Hepatocyte (in vitro differentiated cells): ENCODE measurements at regions not wholly inside any gene's neighbourhood (a gene's known extent, or its start where the extent isn't known, plus 50 kb on each side); places are given as distances from the start of the nearest gene placed in this dataset.

Experiments used
- DNase-seq: peaks from one replicate; pipeline ENCODE4 v3.0.0-alpha.2; 2016; ENCODE audit warnings: low spot score
- H2AFZ ChIP-seq: fragments of 200-600 bp; sonication (generic); 2 replicates; pipeline ENCODE4 v1.6.0; 2016; ENCODE audit warnings: antibody characterized with exemption, mild to moderate bottlenecking
- H3K27ac ChIP-seq: fragments of 200-600 bp; sonication (generic); 2 replicates; pipeline ENCODE4 v1.5.1; 2016; ENCODE audit warnings: mild to moderate bottlenecking
- H3K27me3 ChIP-seq: fragments of 200-600 bp; sonication (generic); 2 replicates; pipeline ENCODE4 v1.6.1; 2016
- H3K36me3 ChIP-seq: fragments of 200-600 bp; sonication (generic); replicated peaks from 2 replicates; pipeline ENCODE4 v1.5.1; 2016; ENCODE audit warnings: low read depth; ENCODE audit not compliant: insufficient read depth
- H3K4me1 ChIP-seq: fragments of 200-600 bp; sonication (generic); 2 replicates; pipeline ENCODE4 v1.5.1; 2016; ENCODE audit warnings: mild to moderate bottlenecking, moderate library complexity; ENCODE audit not compliant: insufficient read depth
- H3K4me2 ChIP-seq: fragments of 200-600 bp; sonication (generic); 2 replicates; pipeline ENCODE4 v1.6.0; 2016
- H3K4me3 ChIP-seq: fragments of 200-600 bp; sonication (generic); 2 replicates; pipeline ENCODE4 v1.5.1; 2016; ENCODE audit warnings: mild to moderate bottlenecking
- H3K79me2 ChIP-seq: fragments of 200-600 bp; sonication (generic); 2 replicates; pipeline ENCODE4 v1.6.0; 2017; ENCODE audit warnings: mild to moderate bottlenecking
- H3K9me2 ChIP-seq: fragments of 200-600 bp; sonication (generic); replicated peaks from 2 replicates; pipeline ENCODE4 v1.6.0; 2017; ENCODE audit warnings: mild to moderate bottlenecking; ENCODE audit not compliant: insufficient read depth
- H3K9me3 ChIP-seq: fragments of 200-600 bp; sonication (generic); 2 replicates; pipeline ENCODE4 v1.5.1; 2016; ENCODE audit warnings: low read depth, mild to moderate bottlenecking
- H4K20me1 ChIP-seq: fragments of 200-600 bp; sonication (generic); 2 replicates; pipeline ENCODE4 v1.6.0; 2016; ENCODE audit warnings: mild to moderate bottlenecking; ENCODE audit not compliant: insufficient read depth, poor library complexity, severe bottlenecking
- EZH2 ChIP-seq: fragments of 200-600 bp; sonication (generic); IDR thresholded peaks from 2 replicates; pipeline ENCODE4 v1.6.1; 2016; ENCODE audit warnings: antibody characterized with exemption, mild to moderate bottlenecking, borderline replicate concordance
- EZH2phosphoT487 ChIP-seq: fragments of 200-600 bp; sonication (generic); IDR thresholded peaks from one replicate; pipeline ENCODE4 v1.6.1; 2018; ENCODE audit warnings: antibody characterized with exemption, mild to moderate bottlenecking, low read depth, moderate library complexity; ENCODE audit not compliant: unreplicated experiment, severe bottlenecking
- WGBS: methylation state at CpG from one replicate; pipeline ENCODE4 v1.1.6; 2016; ENCODE audit warnings: low lambda C conversion rate; ENCODE audit errors: missing lambda C conversion rate; 5-methylcytosine and 5-hydroxymethylcytosine counted together
- TF ChIP-seq, protein P1 (sequence below): fragments of 200-600 bp; sonication (generic); IDR thresholded peaks from 2 replicates; pipeline ENCODE4 v1.5.1; 2016; ENCODE audit warnings: antibody characterized with exemption, mild to moderate bottlenecking; ENCODE audit not compliant: poor library complexity

- 42% methylated on average over 11 of the region's 11 CpGs for WGBS
- Histone ChIP-seq H3K79me2 (no peaks in the 10 kb centered on the region), H3K4me3 (no peak overlapping the region), H4K20me1 (no peaks in the 10 kb centered on the region), H2AFZ (peak overlapping the region; percentile 8), H3K4me2 (no peak overlapping the region), H3K27me3 (no peaks in the 10 kb centered on the region), H3K27ac (peak overlapping the region; percentile 79), H3K36me3 (no peaks in the 10 kb centered on the region), H3K9me3 (no peaks in the 10 kb centered on the region), H3K4me1 (peaks cover 18% of the 10 kb centered on the region), H3K9me2 (no peaks in the 10 kb centered on the region)
- TF ChIP-seq EZH2phosphoT487, result no peak
- TF ChIP-seq, protein P1, sequence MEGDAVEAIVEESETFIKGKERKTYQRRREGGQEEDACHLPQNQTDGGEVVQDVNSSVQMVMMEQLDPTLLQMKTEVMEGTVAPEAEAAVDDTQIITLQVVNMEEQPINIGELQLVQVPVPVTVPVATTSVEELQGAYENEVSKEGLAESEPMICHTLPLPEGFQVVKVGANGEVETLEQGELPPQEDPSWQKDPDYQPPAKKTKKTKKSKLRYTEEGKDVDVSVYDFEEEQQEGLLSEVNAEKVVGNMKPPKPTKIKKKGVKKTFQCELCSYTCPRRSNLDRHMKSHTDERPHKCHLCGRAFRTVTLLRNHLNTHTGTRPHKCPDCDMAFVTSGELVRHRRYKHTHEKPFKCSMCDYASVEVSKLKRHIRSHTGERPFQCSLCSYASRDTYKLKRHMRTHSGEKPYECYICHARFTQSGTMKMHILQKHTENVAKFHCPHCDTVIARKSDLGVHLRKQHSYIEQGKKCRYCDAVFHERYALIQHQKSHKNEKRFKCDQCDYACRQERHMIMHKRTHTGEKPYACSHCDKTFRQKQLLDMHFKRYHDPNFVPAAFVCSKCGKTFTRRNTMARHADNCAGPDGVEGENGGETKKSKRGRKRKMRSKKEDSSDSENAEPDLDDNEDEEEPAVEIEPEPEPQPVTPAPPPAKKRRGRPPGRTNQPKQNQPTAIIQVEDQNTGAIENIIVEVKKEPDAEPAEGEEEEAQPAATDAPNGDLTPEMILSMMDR, result no peak
- no peak for TF ChIP-seq EZH2
- DNase-seq, result no peak
Measured at GRCh38 chr7:54880326-54880989, 121.4 kb upstream of the SEC61G start.

DNA sequence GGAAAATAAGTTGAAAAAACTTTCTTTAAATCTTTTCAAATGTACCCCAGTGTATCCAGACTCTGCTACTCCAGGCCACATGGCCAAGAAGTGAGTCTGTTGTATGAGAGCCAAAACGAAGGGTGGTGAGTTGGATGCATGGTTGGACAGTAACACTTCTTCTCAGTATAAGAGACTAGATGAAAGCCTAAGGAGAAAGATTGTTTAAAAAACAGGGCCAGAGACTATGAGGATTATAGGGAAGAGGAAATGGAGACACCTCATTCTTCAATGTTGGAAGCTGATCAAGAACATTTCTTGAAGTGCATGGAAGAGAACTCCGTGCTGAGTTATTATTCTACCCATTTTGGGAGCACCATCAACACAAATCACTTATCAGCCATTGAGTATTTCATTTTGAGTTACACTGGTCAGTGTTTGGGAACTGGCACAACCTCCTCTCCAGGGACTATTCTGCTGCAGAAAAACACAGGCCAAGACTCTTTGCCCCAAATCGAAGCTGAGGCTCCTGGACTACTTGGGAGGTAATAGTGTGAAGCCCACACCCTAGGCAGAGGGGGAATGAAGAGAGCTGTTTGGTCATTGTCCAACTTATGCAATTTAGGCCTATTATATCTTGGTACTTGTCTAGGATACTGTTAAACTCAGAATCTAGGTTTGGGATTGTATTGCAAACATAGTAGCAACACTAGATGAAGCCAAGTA lies 123.0 kb upstream of the SEC61G start:
- Histone ChIP-seq H2AFZ (no peak overlapping the region), H3K27me3 (no peaks in the 10 kb centered on the region), H3K4me1 (peaks cover 18% of the 10 kb centered on the region), H3K4me3 (no peak overlapping the region), H3K36me3 (no peaks in the 10 kb centered on the region), H3K4me2 (no peak overlapping the region), H3K27ac (peak overlapping the region; percentile 6), H3K9me3 (no peaks in the 10 kb centered on the region), H3K9me2 (no peaks in the 10 kb centered on the region), H4K20me1 (no peaks in the 10 kb centered on the region), H3K79me2 (no peaks in the 10 kb centered on the region)
- DNase-seq, result no peak
- 91% methylated on average over 3 of the region's 3 CpGs for WGBS
- TF ChIP-seq, protein P1, result no peak
- TF ChIP-seq EZH2phosphoT487, result no peak
- no peak for TF ChIP-seq EZH2

DNA sequence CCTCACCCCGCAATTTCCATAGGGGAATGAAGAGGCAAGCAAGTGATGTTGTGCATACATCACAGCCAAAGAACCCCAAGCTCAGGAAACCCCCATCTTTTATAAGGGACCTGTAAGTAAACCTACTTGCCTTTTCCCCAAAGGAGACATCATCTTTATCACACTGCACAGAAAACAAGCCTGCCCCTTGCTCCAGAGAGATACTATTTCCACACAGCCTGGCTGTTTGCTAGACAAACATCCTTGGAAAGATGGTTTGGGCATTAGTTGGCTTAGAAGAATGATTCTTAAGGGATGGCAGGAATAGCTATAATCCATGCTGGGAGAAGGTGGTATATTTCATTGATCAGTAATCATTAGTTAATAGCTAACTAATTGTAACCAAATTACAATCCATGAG lies 123.7 kb upstream of the SEC61G start:
- Histone ChIP-seq H3K36me3 (no peaks in the 10 kb centered on the region), H3K4me1 (peaks cover 18% of the 10 kb centered on the region), H3K27ac (no peak overlapping the region), H3K79me2 (no peaks in the 10 kb centered on the region), H3K4me3 (no peak overlapping the region), H3K9me3 (no peaks in the 10 kb centered on the region), H3K9me2 (no peaks in the 10 kb centered on the region), H2AFZ (no peak overlapping the region), H3K4me2 (no peak overlapping the region), H3K27me3 (no peaks in the 10 kb centered on the region), H4K20me1 (no peaks in the 10 kb centered on the region)
- DNase-seq, result no peak
- 89% methylated on average over 1 of the region's 1 CpG for WGBS
- TF ChIP-seq EZH2phosphoT487 (no peak), EZH2 (no peak)
- TF ChIP-seq, protein P1, result no peak
